Subcutaneous abdominal adipose tissue (tissue), 5 donors: ENCODE measurements at regions not wholly inside any gene's neighbourhood (a gene's known extent, or its start where the extent isn't known, plus 50 kb on each side); places are given as distances from the start of the nearest gene placed in this dataset.

Experiments
- H3K27ac ChIP-seq: one replicate; pipeline ENCODE4 v1.7.0; 2013; ENCODE audit warnings: low read depth, mild to moderate bottlenecking, inconsistent platforms, low read length, moderate library complexity
- H3K27me3 ChIP-seq, 5 donors: one replicate each; pipeline ENCODE4 v1.7.0; 2013; ENCODE audit warnings: low read length in 5 of 5, inconsistent platforms in 1 of 5; ENCODE audit not compliant: control insufficient read depth in 5 of 5, insufficient read depth in 4 of 5
- H3K36me3 ChIP-seq, 5 donors: one replicate each; pipeline ENCODE4 v1.7.0; 2013; ENCODE audit warnings: low read length in 5 of 5; ENCODE audit not compliant: control insufficient read depth in 5 of 5, insufficient read depth in 5 of 5
- H3K4me1 ChIP-seq, 5 donors: one replicate each; pipeline ENCODE4 v1.7.0; 2013; ENCODE audit warnings: low read length in 5 of 5, mild to moderate bottlenecking in 3 of 5, moderate library complexity in 1 of 5; ENCODE audit not compliant: control insufficient read depth in 5 of 5, insufficient read depth in 5 of 5
- H3K4me3 ChIP-seq, 5 donors: one replicate each; pipeline ENCODE4 v1.7.0; 2013; ENCODE audit warnings: low read length in 5 of 5, low read depth in 1 of 5
- H3K9ac ChIP-seq, 5 donors: one replicate each; pipeline ENCODE4 v1.7.0; 2013; ENCODE audit warnings: low read length in 5 of 5, mild to moderate bottlenecking in 4 of 5, moderate library complexity in 3 of 5
- H3K9me3 ChIP-seq, 5 donors: one replicate each; pipeline ENCODE4 v1.7.0; 2013; ENCODE audit warnings: low read length in 5 of 5; ENCODE audit not compliant: control insufficient read depth in 5 of 5
- donor health status: healthy.
- donor health status: healthy.
- donor health status: healthy.
- donor health status: healthy.
- donor health status: healthy.

DNA sequence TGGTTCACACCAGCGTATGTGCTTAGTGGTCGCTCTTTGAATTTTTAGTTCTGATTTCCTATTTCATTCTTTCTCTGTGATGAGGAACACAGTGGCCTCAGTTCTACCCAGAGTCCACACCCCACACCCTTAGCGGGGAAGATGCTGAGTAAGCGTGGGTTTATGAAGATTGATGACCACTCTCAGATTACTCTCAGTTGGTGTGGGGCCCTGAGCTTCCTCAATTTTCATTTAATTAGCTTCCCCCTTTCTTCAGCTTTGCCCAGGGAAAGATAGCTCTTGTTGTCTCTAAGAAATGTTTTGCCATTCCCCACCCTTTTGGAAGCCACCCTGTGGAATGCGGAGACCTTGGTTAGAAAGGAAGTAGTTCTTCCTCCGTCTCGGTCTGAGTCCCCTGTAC lies 299.9 kb upstream of the PROX1 start:
- Histone ChIP-seq H3K9me3 (no peaks in the 10 kb centered on the region), H3K27me3 (peaks cover 0 to 3% (median 0%) of the 10 kb centered on the region in 5 donors), H3K36me3 (no peaks in the 10 kb centered on the region), H3K4me3 (no peak overlapping the region), H3K4me1 (no peaks in the 10 kb centered on the region), H3K27ac (no peak overlapping the region), H3K9ac (no peak overlapping the region)

GRCh38 chr1:213688655-213689054 lies 299.1 kb upstream of the PROX1 start:
- Histone ChIP-seq H3K9ac (no peak overlapping the region), H3K4me1 (no peaks in the 10 kb centered on the region), H3K36me3 (no peaks in the 10 kb centered on the region), H3K27ac (no peak overlapping the region), H3K4me3 (no peak overlapping the region), H3K27me3 (peaks cover 0 to 3% (median 0%) of the 10 kb centered on the region in 5 donors), H3K9me3 (no peaks in the 10 kb centered on the region)

GRCh38 chr1:213689260-213689659 lies 298.5 kb upstream of the PROX1 start:
- Histone ChIP-seq H3K27me3 (peaks cover 0 to 3% (median 0%) of the 10 kb centered on the region in 5 donors), H3K4me3 (no peak overlapping the region), H3K4me1 (no peaks in the 10 kb centered on the region), H3K27ac (no peak overlapping the region), H3K9ac (no peak overlapping the region), H3K9me3 (no peaks in the 10 kb centered on the region), H3K36me3 (no peaks in the 10 kb centered on the region)

DNA sequence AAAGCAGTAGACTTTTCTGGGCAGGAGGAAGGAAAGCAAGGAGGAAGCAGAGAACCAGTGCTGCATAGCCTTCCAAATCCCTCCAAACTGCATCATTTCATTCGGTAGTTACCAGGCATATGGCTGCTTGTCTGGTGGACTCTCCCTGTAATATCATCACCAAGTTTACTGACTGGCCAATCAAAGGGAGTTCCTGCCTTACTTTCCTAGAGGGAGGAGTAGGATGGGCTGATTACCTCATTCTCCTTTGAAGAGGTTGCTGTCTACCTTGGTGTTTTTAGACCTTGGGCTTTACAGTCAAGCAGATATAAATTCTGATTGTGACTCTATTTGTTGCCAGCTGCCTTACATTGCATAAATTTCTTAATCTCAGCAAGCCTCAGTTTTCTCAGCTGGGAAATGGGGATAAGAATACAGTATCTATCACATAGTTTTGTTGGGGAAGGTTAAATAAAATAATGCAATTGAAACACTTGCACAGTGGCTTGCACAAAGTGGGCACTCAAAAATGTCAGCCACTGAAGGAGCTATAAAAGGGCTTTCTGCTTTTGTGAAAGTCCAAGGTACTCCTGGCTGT lies 297.3 kb upstream of the PROX1 start:
- Histone ChIP-seq H3K9ac (no peak overlapping the region), H3K4me3 (no peak overlapping the region), H3K9me3 (no peaks in the 10 kb centered on the region), H3K27ac (no peak overlapping the region), H3K36me3 (no peaks in the 10 kb centered on the region), H3K27me3 (no peaks in the 10 kb centered on the region), H3K4me1 (no peaks in the 10 kb centered on the region)

DNA sequence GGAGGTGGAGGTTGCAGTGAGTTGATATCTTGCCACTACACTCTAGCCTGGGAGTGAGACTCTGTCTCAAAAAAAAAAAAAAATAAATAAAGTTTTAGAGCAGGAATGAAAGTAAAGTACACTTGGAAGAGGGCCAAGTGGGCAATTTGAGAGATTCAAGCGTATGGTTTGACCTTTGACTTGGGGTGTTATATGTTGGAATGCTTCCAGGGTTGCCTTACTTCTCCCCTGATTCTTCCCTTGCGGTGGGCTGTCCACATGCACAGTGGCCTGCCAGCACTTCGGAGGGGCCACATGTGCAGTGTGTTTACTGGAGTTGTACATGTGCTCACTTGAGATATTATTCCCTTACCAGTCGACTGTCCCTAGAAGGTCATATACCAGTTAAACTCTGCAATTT lies 295.5 kb upstream of the PROX1 start:
- Histone ChIP-seq H3K9ac (no peak overlapping the region), H3K36me3 (no peaks in the 10 kb centered on the region), H3K4me1 (no peaks in the 10 kb centered on the region), H3K9me3 (no peaks in the 10 kb centered on the region), H3K4me3 (no peak overlapping the region), H3K27ac (no peak overlapping the region), H3K27me3 (no peaks in the 10 kb centered on the region)

GRCh38 chr1:213693864-213694263 lies 293.9 kb upstream of the PROX1 start:
- H3K27ac ChIP-seq, result no peak overlapping the region
- no peaks in the 10 kb centered on the region for H3K27me3 ChIP-seq
- no peaks in the 10 kb centered on the region for H3K4me1 ChIP-seq
- H3K4me3 ChIP-seq, result no peak overlapping the region
- H3K36me3 ChIP-seq, result no peaks in the 10 kb centered on the region
- no peak overlapping the region for H3K9ac ChIP-seq
- no peaks in the 10 kb centered on the region for H3K9me3 ChIP-seq

- Histone ChIP-seq H3K4me3 (no peak overlapping the region), H3K9me3 (peaks cover 0 to 5% (median 0%) of the 10 kb centered on the region in 5 donors), H3K4me1 (no peaks in the 10 kb centered on the region), H3K36me3 (no peaks in the 10 kb centered on the region), H3K9ac (no peak overlapping the region), H3K27me3 (no peaks in the 10 kb centered on the region), H3K27ac (no peak overlapping the region)
Observed at GRCh38 chr1:213697192-213697802, 290.5 kb upstream of the PROX1 start.

DNA sequence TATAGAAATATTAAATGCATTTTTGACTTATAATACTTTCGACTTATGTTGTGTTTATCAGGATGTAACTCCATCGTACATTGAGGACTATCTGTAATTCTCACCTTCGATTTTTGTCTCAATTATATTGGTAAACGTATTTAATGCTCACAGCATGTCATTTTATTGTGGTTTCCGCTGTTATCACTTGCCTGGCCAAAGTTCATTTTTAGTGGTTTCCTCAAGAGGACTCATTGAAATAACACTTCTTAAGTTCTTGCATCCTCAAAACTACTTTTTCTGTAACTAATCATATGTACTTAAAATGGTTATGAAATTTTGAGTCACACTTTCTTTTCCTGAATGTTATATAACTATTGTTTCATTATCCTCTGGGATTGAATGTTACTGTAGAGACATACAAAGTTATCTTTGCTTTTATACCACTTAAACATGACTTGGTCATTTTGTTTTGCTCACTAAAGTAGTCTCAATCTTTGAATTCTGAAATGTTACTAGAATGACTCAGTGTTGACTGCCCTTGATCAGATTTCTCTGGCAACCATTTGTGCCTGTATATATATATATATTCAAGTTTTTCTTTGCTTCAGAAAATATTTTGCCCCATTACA lies 289.6 kb upstream of the PROX1 start:
- Histone ChIP-seq H3K4me1 (no peaks in the 10 kb centered on the region), H3K27ac (no peak overlapping the region), H3K9ac (no peak overlapping the region), H3K9me3 (peaks cover 0 to 9% (median 0%) of the 10 kb centered on the region in 5 donors), H3K4me3 (no peak overlapping the region), H3K27me3 (no peaks in the 10 kb centered on the region), H3K36me3 (no peaks in the 10 kb centered on the region)

- H3K4me1 ChIP-seq, result no peaks in the 10 kb centered on the region
- no peak overlapping the region for H3K4me3 ChIP-seq
- no peak overlapping the region for H3K9ac ChIP-seq
- no peak overlapping the region for H3K27ac ChIP-seq
- H3K9me3 ChIP-seq, result peaks cover 0 to 10% (median 7%) of the 10 kb centered on the region in 5 donors
- H3K36me3 ChIP-seq, result no peaks in the 10 kb centered on the region
- peaks cover 0 to 2% (median 0%) of the 10 kb centered on the region in 5 donors for H3K27me3 ChIP-seq
Observed at GRCh38 chr1:213702703-213703102, 285.1 kb upstream of the PROX1 start.

DNA sequence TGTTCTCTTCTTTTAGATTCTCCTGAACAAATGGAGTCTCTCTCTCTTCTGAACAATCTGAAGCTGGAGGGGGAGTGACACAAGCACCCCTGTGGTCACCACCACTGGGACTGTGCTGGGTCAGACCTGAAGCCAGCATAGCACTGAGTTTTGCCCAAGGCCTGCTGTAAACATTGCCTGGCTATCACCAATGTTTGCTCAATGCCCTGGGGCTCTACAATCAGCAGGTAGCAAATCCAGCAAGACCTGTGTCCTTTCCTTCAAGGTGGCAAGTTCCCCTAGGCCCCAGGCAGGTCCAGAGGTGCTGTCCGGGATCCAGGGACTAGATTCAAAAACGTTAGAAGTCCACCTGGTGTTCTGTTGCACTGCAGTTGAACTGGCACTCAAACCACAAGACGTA lies 282.8 kb upstream of the PROX1 start:
- Histone ChIP-seq H3K27ac (no peak overlapping the region), H3K27me3 (peaks cover 0 to 2% (median 0%) of the 10 kb centered on the region in 5 donors), H3K4me1 (no peaks in the 10 kb centered on the region), H3K4me3 (no peak overlapping the region), H3K9ac (no peak overlapping the region), H3K36me3 (no peaks in the 10 kb centered on the region), H3K9me3 (peaks cover 0 to 10% (median 7%) of the 10 kb centered on the region in 5 donors)
